ENCODE measurements at regions not wholly inside any gene's neighbourhood (a gene's known extent, or its start where the extent isn't known, plus 50 kb on each side); places are given as distances from the start of the nearest gene placed in this dataset.

- H3K79me2 ChIP-seq (ENCODE audit: control insufficient read depth, insufficient read depth, low read length) = no peaks in the 10 kb centered on the region
- no peaks in the 10 kb centered on the region for H3K36me3 ChIP-seq (ENCODE audit: control insufficient read depth in 2 of 2, extremely low read depth in 1 of 2, insufficient read depth in 2 of 2, low read length in 2 of 2)
- BruUV-seq (replicated peaks) = no TSS peak
- no peaks in the 10 kb centered on the region for H4K20me1 ChIP-seq (replicated peaks; ENCODE audit: control insufficient read depth, extremely low read depth, insufficient read depth, low read length)
- no peak overlapping the region for H3K27ac ChIP-seq (ENCODE audit: insufficient read depth, low read depth, low read length)
- no peaks in the 10 kb centered on the region for H3K27me3 ChIP-seq (ENCODE audit: control insufficient read depth in 2 of 2, insufficient read depth in 2 of 2, low read length in 2 of 2)
- H3K9me1 ChIP-seq (replicated peaks; ENCODE audit: control insufficient read depth, extremely low read depth, insufficient read depth, low read length) = no peaks in the 10 kb centered on the region
- DNase-seq (ENCODE audit: low read depth, low spot score) (no peak), FAIRE-seq (no peak)
- intact Hi-C loops (cut with micrococcal nuclease) (no loop called here), dilution Hi-C loops (cut with MboI; ENCODE audit: extremely low pct_ligation_motif_present, low sequenced_read_pairs) (no loop called here)
- POLR2A ChIA-PET = no interaction called here
- H3K4me1 ChIP-seq (ENCODE audit: control insufficient read depth, extremely low read depth, insufficient read depth, low read length) = no peaks in the 10 kb centered on the region
- no peak overlapping the region for H3K9ac ChIP-seq (replicated peaks; ENCODE audit: extremely low read depth, insufficient read depth, low read length)
- H2AFZ ChIP-seq (ENCODE audit: low read depth, low read length) = no peak overlapping the region
- H3K4me3 ChIP-seq (replicated peaks in 1 of 3; ENCODE audit: insufficient read depth in 1 of 3, low read depth in 1 of 3, low read length in 3 of 3) = no peak overlapping the region
- CTCF ChIA-PET = no interaction called here
- no peak for TF ChIP-seq CTCF (IDR thresholded peaks at IDR 0.05; ENCODE audit: extremely low read depth in 1 of 2, insufficient read depth in 1 of 2, low read depth in 1 of 2, low read length in 2 of 2)
- TF ChIP-seq MAX (IDR thresholded peaks at IDR 0.05; ENCODE audit: insufficient read depth, insufficient read length) = no peak
- TF ChIP-seq POLR2A (IDR thresholded peaks at IDR 0.05; ENCODE audit: low read depth, low read length) = no peak
- TF ChIP-seq POLR2AphosphoS5 (IDR thresholded peaks at IDR 0.05; ENCODE audit: insufficient read depth, low read depth, low read length) = no peak
- no peak for TF ChIP-seq MYC (IDR thresholded peaks at IDR 0.05; ENCODE audit: low read depth, low read length)
- TF ChIP-seq FOS (IDR thresholded peaks at IDR 0.05; ENCODE audit: borderline replicate concordance, insufficient read depth, low read length) = no peak
- TF ChIP-seq EZH2 (IDR thresholded peaks at IDR 0.05; ENCODE audit: borderline replicate concordance, low read depth, low read length, severe bottlenecking) = no peak
- TF ChIP-seq JUN (IDR thresholded peaks at IDR 0.05; ENCODE audit: borderline replicate concordance, insufficient read depth, insufficient read length, low read depth) = no peak
- TF ChIP-seq GATA2 (IDR thresholded peaks at IDR 0.05; ENCODE audit: insufficient read depth, insufficient read length, low read depth, low read length) = no peak
- H3K9me3 ChIP-seq (replicated peaks; ENCODE audit: control insufficient read depth, insufficient read depth, low read length) = no peaks in the 10 kb centered on the region
- H3K4me2 ChIP-seq (ENCODE audit: insufficient read depth, low read length) = no peak overlapping the region
Measured at GRCh38 chr4:158968961-158969360, 133.9 kb upstream of the RAPGEF2 start.
